IgD-negative memory B cell (primary cell): ENCODE measurements at regions not wholly inside any gene's neighbourhood (a gene's known extent, or its start where the extent isn't known, plus 50 kb on each side); places are given as distances from the start of the nearest gene placed in this dataset.

Experiments used
- H3K27ac Mint-ChIP-seq, 3 donors: one replicate each; pipeline ENCODE4 v1.8.0; 2020 to 2022; ENCODE audit warnings: mild to moderate bottlenecking in 3 of 3, mixed read lengths in 3 of 3, moderate library complexity in 1 of 3
- H3K27me3 Mint-ChIP-seq: one replicate; pipeline ENCODE4 v1.8.0; 2021; ENCODE audit warnings: mixed read lengths
- H3K36me3 Mint-ChIP-seq: one replicate; pipeline ENCODE4 v1.8.0; 2020; ENCODE audit warnings: mild to moderate bottlenecking, mixed read lengths
- H3K4me1 Mint-ChIP-seq, 3 donors: one replicate each; pipeline ENCODE4 v1.8.0; 2020 to 2022; ENCODE audit warnings: mixed read lengths in 3 of 3, mild to moderate bottlenecking in 1 of 3
- H3K4me3 Mint-ChIP-seq, 4 donors: one replicate each; pipeline ENCODE4 v1.8.0; 2020 to 2022; ENCODE audit warnings: mild to moderate bottlenecking in 4 of 4, mixed read lengths in 4 of 4, moderate library complexity in 3 of 4
- H3K9me3 Mint-ChIP-seq, 3 donors: one replicate each; pipeline ENCODE4 v1.8.0; 2020 to 2021; ENCODE audit warnings: mixed read lengths in 3 of 3, mild to moderate bottlenecking in 1 of 3

DNA sequence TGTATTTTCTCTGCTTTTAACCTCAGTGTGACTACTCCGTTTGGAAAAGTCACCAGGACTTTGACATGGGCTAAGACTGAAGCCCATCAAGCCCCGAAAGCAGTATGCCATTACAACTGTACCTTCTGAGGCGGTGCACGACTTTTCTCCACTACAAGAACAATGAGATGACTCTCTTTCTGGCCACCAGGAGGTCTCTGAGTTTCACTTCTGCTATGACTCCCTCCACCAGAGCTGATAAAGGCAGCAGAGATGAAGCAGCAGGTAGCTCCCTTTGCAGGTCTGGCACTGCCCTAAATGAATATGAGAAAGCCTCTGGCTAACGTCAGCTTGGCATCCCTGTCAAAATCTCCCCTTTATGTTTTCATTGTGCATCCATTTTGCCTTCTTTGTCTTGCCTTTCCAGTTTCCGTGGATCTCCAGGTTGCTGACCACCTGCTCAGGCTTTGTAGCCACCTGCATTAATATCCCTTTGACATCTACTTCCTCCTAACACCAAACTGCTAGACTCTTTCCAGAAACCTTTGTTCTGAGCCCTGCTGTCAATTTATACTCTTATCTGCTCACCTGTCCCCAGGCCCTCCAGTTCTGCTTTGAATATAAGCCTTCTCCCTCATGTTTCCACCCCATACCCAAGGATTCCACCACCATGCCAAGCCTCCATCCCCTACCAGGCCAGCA lies 221.7 kb downstream of the ZNF608 start:
- Mint-ChIP-seq H3K4me3 (peak overlapping the region in 1 of 4 donors; percentile 19), H3K27me3 (peaks cover 6% of the 10 kb centered on the region), H3K36me3 (no peaks in the 10 kb centered on the region), H3K27ac (no peak overlapping the region), H3K4me1 (peaks cover 9 to 14% (median 12%) of the 10 kb centered on the region in 3 donors), H3K9me3 (peaks cover 0 to 2% (median 0%) of the 10 kb centered on the region in 3 donors)

DNA sequence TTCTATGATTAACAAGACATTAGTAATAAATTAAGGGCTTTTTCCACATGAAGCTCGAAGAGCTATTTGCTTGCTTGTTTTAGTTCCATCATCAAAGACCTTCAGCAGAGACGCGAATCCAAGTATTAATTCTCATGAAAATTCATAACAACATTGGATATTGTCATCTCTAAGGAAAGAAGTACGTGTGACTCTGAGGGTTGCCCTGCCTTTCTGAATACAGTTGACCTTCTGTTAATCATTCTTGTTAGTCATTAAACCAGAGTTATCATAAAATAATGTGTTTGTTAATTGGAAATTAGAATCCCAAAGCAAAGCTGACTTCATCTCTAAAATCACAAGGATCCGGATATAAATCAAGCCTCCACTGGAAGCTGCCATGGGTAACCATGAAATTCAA lies 222.5 kb downstream of the ZNF608 start:
- Mint-ChIP-seq H3K9me3 (no peaks in the 10 kb centered on the region), H3K4me1 (peaks cover 15 to 20% (median 17%) of the 10 kb centered on the region in 3 donors), H3K27me3 (peaks cover 6% of the 10 kb centered on the region), H3K4me3 (no peak overlapping the region), H3K36me3 (no peaks in the 10 kb centered on the region), H3K27ac (no peak overlapping the region)

DNA sequence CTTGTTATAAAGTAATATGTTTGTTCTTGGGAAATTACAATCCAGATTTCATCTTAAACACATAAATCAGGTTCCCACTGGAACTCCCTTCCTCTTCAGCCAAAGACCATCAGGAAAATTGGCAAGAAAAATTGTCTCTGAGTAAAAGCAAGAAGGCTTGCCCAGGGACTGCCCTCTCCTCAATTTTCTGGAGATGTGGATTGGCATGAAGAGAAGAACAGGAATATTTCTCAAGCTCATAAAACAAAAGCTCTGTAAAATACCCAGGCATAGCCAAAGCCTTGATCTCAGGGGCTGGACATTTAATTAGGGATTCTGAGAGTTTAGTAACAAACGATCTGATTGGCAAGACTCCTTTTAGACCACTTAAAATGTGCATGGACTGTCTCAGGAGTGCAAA lies 223.4 kb downstream of the ZNF608 start:
- H3K27ac Mint-ChIP-seq = no peak overlapping the region
- H3K4me1 Mint-ChIP-seq = peaks cover 15 to 18% (median 17%) of the 10 kb centered on the region in 3 donors
- H3K27me3 Mint-ChIP-seq = peaks cover 5% of the 10 kb centered on the region
- H3K9me3 Mint-ChIP-seq = no peaks in the 10 kb centered on the region
- H3K4me3 Mint-ChIP-seq = no peak overlapping the region
- no peaks in the 10 kb centered on the region for H3K36me3 Mint-ChIP-seq

- H3K9me3 Mint-ChIP-seq = no peaks in the 10 kb centered on the region
- H3K36me3 Mint-ChIP-seq = no peaks in the 10 kb centered on the region
- peaks cover 15 to 18% (median 17%) of the 10 kb centered on the region in 3 donors for H3K4me1 Mint-ChIP-seq
- no peak overlapping the region for H3K27ac Mint-ChIP-seq
- H3K27me3 Mint-ChIP-seq = peaks cover 2% of the 10 kb centered on the region
- H3K4me3 Mint-ChIP-seq = peak overlapping the region in 1 of 4 donors; percentile 55
Measured at GRCh38 chr5:124521461-124522230, 224.8 kb downstream of the ZNF608 start.

GRCh38 chr5:124519396-124519795 lies 227.0 kb downstream of the ZNF608 start:
- Mint-ChIP-seq H3K9me3 (no peaks in the 10 kb centered on the region), H3K27me3 (no peaks in the 10 kb centered on the region), H3K36me3 (no peaks in the 10 kb centered on the region), H3K27ac (no peak overlapping the region), H3K4me1 (peaks cover 7 to 10% (median 8%) of the 10 kb centered on the region in 3 donors), H3K4me3 (peak overlapping the region in 2 of 4 donors; percentile 19 to 40)

DNA sequence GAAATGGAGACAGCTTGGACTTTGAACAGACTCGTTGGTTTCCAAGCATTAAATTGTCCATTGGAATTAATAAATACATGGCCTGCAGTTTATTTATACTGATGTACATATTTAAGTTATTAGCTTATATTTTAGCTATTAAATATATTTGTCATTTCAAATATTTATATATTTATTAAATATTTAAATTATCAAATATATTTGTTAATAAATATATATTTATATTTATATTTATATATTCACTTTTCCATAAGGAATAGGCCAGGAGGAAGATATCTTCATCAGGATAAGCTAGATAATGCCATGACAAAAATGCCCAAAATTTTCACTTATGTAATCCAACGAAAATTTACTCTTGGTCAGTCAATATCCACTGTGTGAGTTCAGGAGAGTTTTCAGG lies 229.9 kb downstream of the ZNF608 start:
- peaks cover 3% of the 10 kb centered on the region for H3K27me3 Mint-ChIP-seq
- H3K4me1 Mint-ChIP-seq = peaks cover 6 to 10% (median 8%) of the 10 kb centered on the region in 3 donors
- no peak overlapping the region for H3K27ac Mint-ChIP-seq
- H3K9me3 Mint-ChIP-seq = no peaks in the 10 kb centered on the region
- no peaks in the 10 kb centered on the region for H3K36me3 Mint-ChIP-seq
- H3K4me3 Mint-ChIP-seq = no peak overlapping the region

- H3K4me3 Mint-ChIP-seq = no peak overlapping the region
- H3K27me3 Mint-ChIP-seq = peaks cover 3% of the 10 kb centered on the region
- no peaks in the 10 kb centered on the region for H3K36me3 Mint-ChIP-seq
- H3K4me1 Mint-ChIP-seq = peaks cover 6 to 10% (median 8%) of the 10 kb centered on the region in 3 donors
- H3K9me3 Mint-ChIP-seq = no peaks in the 10 kb centered on the region
- H3K27ac Mint-ChIP-seq = no peak overlapping the region
Measured at GRCh38 chr5:124515497-124516245, 230.8 kb downstream of the ZNF608 start.

DNA sequence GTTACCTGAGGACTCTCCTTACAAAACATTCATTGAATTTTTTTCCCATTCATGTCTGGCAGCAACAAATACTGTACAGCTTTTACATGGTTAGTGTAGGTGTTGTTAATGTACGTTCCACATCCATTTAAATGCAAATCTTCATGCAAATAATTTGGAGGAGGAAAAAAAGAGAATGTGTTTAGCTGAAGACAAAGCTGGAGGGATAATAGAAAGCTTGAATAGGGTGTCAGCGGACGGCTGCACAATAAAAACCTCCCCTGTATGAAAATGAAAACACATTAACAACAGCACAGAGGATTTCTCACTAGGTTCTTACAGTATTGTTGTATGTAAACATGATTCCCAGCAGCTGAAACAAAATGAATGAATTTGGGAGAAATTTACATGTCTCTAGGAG lies 231.5 kb downstream of the ZNF608 start:
- Mint-ChIP-seq H3K27ac (no peak overlapping the region), H3K36me3 (no peaks in the 10 kb centered on the region), H3K27me3 (peaks cover 3% of the 10 kb centered on the region), H3K9me3 (no peaks in the 10 kb centered on the region), H3K4me3 (no peak overlapping the region), H3K4me1 (peaks cover 6 to 8% (median 8%) of the 10 kb centered on the region in 3 donors)

- Mint-ChIP-seq H3K4me3 (no peak overlapping the region), H3K27ac (no peak overlapping the region), H3K4me1 (no peaks in the 10 kb centered on the region), H3K36me3 (no peaks in the 10 kb centered on the region), H3K27me3 (peaks cover 3% of the 10 kb centered on the region), H3K9me3 (no peaks in the 10 kb centered on the region)
Measured at GRCh38 chr5:124512952-124513632, 233.3 kb downstream of the ZNF608 start.

DNA sequence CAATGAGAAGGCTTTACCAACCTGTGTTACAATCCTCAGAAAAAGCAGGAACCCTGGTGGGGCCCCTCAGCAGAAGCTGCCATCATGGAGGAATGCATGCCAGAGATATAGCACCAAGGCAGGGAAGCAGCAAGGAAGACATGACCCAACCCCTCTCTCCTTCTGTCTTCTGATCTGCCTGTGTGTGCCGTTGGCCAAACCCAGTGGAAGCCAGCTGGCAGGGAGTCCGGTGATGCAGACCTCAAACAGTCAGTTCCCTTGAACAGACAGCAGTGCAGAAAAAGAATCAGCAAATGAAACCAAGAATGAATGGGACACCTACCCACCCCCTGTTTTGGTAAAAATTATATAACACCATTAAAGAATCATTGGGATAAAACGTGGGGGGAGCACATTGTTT lies 234.2 kb downstream of the ZNF608 start:
- Mint-ChIP-seq H3K4me3 (no peak overlapping the region), H3K27ac (no peak overlapping the region), H3K36me3 (no peaks in the 10 kb centered on the region), H3K27me3 (peaks cover 3% of the 10 kb centered on the region), H3K9me3 (no peaks in the 10 kb centered on the region), H3K4me1 (no peaks in the 10 kb centered on the region)

DNA sequence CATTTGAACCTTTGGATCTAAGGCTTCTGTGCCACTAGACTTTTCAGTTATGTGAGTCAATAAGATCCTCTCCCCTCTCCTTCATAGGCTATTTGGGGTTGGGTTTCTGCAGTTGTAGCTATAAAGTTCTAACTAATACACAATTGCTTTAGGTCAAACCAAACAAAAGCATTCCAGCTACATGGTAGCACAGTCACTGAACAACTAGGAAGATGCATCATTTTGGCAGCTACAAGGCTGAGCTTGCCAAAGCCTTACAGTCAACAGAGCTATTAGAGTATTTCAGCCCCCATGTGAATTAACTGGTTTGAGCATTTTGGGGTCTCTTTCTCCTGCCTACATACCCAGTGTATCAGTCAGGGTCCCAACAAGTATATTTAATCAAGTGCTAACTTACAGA lies 234.6 kb downstream of the ZNF608 start:
- Mint-ChIP-seq H3K27ac (no peak overlapping the region), H3K4me3 (no peak overlapping the region), H3K36me3 (no peaks in the 10 kb centered on the region), H3K4me1 (no peaks in the 10 kb centered on the region), H3K27me3 (peaks cover 3% of the 10 kb centered on the region), H3K9me3 (no peaks in the 10 kb centered on the region)

- peaks cover 1% of the 10 kb centered on the region for H3K36me3 Mint-ChIP-seq
- no peak overlapping the region for H3K27ac Mint-ChIP-seq
- no peak overlapping the region for H3K4me3 Mint-ChIP-seq
- H3K27me3 Mint-ChIP-seq = no peaks in the 10 kb centered on the region
- peaks cover 4 to 7% (median 5%) of the 10 kb centered on the region in 3 donors for H3K4me1 Mint-ChIP-seq
- H3K9me3 Mint-ChIP-seq = no peaks in the 10 kb centered on the region
Measured at GRCh38 chr5:124507688-124508087, 238.8 kb downstream of the ZNF608 start.

DNA sequence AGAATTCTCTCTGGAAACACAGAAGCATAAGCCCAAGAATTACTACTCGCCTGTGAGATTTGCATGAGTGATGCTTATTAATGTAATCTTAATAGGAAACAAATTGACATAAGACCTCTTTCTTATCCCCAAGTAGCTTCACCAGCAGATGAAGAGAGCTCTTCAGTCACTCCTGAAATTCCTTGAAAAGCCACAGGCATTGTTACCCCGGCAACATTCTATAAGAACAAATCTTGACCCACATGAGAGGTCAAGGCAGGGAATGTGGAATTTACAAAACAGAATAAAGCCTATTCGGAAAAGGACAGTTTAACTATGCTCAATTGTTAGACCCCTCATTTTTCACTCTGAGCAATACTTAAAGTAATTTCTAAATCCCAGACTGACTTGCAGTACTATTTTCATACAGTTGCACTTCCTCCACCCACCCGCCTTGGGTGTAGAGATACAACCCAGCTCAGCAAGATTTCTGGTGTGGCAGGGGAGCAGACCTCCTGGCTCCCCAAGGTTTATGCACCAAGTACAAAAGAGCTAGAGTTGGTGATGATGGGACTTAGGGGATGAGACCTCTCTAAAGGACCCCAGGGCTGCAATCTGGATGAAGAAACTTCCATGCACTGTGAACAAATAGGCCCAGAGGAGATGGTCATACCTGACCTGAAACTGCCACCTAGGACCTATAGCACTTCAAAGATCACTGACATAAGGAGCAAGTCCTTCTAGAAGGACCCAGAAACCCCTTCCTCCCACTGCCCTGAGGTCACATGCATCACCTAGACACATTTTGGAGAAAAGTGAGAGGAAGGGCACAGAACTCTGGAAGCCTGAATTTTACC lies 242.1 kb downstream of the ZNF608 start:
- Mint-ChIP-seq H3K4me1 (peaks cover 4 to 7% (median 5%) of the 10 kb centered on the region in 3 donors), H3K9me3 (no peaks in the 10 kb centered on the region), H3K27me3 (no peaks in the 10 kb centered on the region), H3K27ac (no peak overlapping the region), H3K36me3 (peaks cover 1% of the 10 kb centered on the region), H3K4me3 (no peak overlapping the region)

DNA sequence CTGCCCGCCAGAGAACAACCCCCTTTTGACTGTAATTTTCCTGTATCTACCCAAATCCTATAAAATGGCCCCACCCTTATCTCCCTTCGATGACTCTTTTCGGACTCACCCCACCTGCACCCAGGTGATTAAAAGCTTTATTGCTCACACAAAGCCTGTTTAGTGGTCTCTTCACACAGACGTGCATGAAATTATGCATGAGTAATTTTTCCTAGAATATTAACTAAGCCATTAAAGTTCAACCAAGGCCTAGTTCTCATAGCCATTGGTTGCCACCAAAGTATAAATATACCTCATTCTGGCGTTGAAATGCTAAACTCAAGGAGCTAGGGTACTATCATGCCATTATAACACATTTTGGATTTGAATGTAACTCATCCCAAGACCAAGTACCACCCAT lies 243.9 kb downstream of the ZNF608 start:
- Mint-ChIP-seq H3K36me3 (peaks cover 1% of the 10 kb centered on the region), H3K9me3 (no peaks in the 10 kb centered on the region), H3K4me1 (peaks cover 4 to 7% (median 5%) of the 10 kb centered on the region in 3 donors), H3K27ac (no peak overlapping the region), H3K4me3 (no peak overlapping the region), H3K27me3 (no peaks in the 10 kb centered on the region)
